HEK293T (cell line): ENCODE measurements at regions not wholly inside any gene's neighbourhood (a gene's known extent, or its start where the extent isn't known, plus 50 kb on each side); places are given as distances from the start of the nearest gene placed in this dataset.

ENCODE experiments used
- CTCF ChIA-PET: fragments of 350-600 bp; formaldehyde crosslinking; extraction: SDS; loops from one replicate; lab custom pipeline; 2021; ENCODE audit warnings: antibody characterized with exemption, inconsistent platforms; lab: Yijun Ruan, JAX
- POLR2A ChIA-PET: fragments of 350-600 bp; formaldehyde crosslinking; extraction: SDS; loops from one replicate; lab custom pipeline; 2020; ENCODE audit warnings: antibody characterized with exemption, inconsistent platforms; lab: Yijun Ruan, JAX
- DNase-seq: peaks from one replicate; pipeline ENCODE4 v3.0.0; 2012; ENCODE audit warnings: mixed read lengths; ENCODE audit errors: extremely low spot score
- ARNT ChIP-seq: fragments of 450-650 bp; IDR thresholded peaks from 2 replicates; pipeline ENCODE4 v1.6.1; 2017; ENCODE audit warnings: mild to moderate bottlenecking
- BHLHE40 ChIP-seq: fragments of 450-650 bp; IDR thresholded peaks from 2 replicates; pipeline ENCODE4 v1.6.1; 2016; ENCODE audit warnings: mild to moderate bottlenecking, moderate library complexity, borderline replicate concordance
- CTBP1 ChIP-seq: fragments of 450-650 bp; IDR thresholded peaks from 2 replicates; pipeline ENCODE4 v1.6.1; 2016; ENCODE audit warnings: borderline replicate concordance
- ELF4 ChIP-seq: fragments of 450-650 bp; IDR thresholded peaks from 2 replicates; pipeline ENCODE4 v1.6.1; 2017; ENCODE audit warnings: antibody characterized with exemption
- FOXA1 ChIP-seq: fragments of 450-650 bp; IDR thresholded peaks from 2 replicates; pipeline ENCODE4 v1.6.1; 2016; ENCODE audit warnings: mild to moderate bottlenecking
- FOXK2 ChIP-seq: fragments of 450-650 bp; IDR thresholded peaks from 2 replicates; pipeline ENCODE4 v1.6.1; 2016; ENCODE audit warnings: mild to moderate bottlenecking
- FOXM1 ChIP-seq: fragments of 450-650 bp; IDR thresholded peaks from 2 replicates; pipeline ENCODE4 v1.6.1; 2017; ENCODE audit warnings: mild to moderate bottlenecking, borderline replicate concordance
- HDGF ChIP-seq: fragments of 450-650 bp; IDR thresholded peaks from 2 replicates; pipeline ENCODE4 v1.6.1; 2017; ENCODE audit warnings: antibody characterized with exemption, borderline replicate concordance
- L3MBTL2 ChIP-seq: fragments of 450-650 bp; conservative IDR thresholded peaks from 2 replicates; pipeline ENCODE4 v1.6.1; 2016; ENCODE audit warnings: mild to moderate bottlenecking
- LEF1 ChIP-seq: fragments of 450-650 bp; IDR thresholded peaks from 2 replicates; pipeline ENCODE4 v1.6.1; 2017; ENCODE audit warnings: mild to moderate bottlenecking, borderline replicate concordance
- NFRKB ChIP-seq: fragments of 450-650 bp; IDR thresholded peaks from 2 replicates; pipeline ENCODE4 v1.6.1; 2016; ENCODE audit warnings: mild to moderate bottlenecking, moderate library complexity
- SP1 ChIP-seq: fragments of 450-650 bp; IDR thresholded peaks from 2 replicates; pipeline ENCODE4 v1.6.1; 2017
- SUZ12 ChIP-seq: fragments of 450-650 bp; IDR thresholded peaks from 2 replicates; pipeline ENCODE4 v1.6.1; 2016; ENCODE audit warnings: mild to moderate bottlenecking
- TARDBP ChIP-seq: fragments of 450-650 bp; IDR thresholded peaks from 2 replicates; pipeline ENCODE4 v1.6.1; 2016
- ZNF384 ChIP-seq: fragments of 450-650 bp; IDR thresholded peaks from 2 replicates; pipeline ENCODE4 v1.6.1; 2016
- TF ChIP-seq, protein P1 (sequence below): fragments of 450-650 bp; IDR thresholded peaks from 2 replicates; pipeline ENCODE4 v1.6.1; 2016

DNA sequence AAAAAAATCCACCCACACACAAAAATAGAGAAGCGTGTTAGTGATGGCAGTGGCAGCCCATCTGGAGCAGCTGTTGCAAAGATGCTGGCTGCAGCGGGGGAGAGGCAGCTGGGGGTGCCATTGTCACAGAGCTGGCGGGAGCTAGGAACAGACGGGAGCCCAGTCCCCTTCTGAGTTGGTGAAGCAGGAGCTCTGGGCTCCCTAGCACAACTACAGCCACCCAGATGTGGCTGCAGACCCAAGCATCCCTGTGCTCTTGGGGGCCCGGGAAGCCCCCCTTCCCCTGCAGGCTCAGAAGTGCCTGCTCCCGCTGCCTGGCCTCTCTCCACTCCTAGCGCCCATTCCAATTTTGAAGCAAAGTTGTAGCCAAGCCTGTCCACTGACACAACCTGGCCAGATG lies 366.6 kb upstream of the MC4R start:
- DNase-seq = no peak
- TF ChIP-seq NFRKB = no peak
- no peak for TF ChIP-seq ELF4
- no peak for TF ChIP-seq LEF1
- no peak for TF ChIP-seq HDGF
- no peak for TF ChIP-seq BHLHE40
- no peak for TF ChIP-seq TARDBP
- TF ChIP-seq SUZ12 = no peak
- CTCF ChIA-PET = no interaction called here
- POLR2A ChIA-PET = no interaction called here

DNA sequence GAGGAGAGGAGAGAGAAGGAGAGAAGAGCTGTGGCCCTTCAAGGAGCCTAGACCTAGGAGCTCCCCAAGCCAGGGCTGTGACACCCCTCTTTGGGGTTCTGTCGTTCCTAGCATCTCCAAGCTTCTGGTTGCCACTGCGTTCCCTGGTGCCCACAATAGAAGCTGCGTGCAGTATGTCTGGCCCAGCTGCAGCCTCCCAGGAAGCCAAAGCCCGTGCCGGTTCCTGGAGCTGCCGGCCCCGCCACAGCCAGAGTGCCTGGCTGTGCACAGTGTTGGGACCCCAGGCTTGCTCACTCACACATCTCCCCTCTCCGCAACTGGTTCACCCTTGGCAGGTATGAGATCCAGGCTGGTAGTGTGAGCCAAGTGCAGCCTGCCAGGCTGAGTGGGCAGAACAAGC lies 367.7 kb upstream of the MC4R start:
- TF ChIP-seq ZNF384 (no peak), HDGF (no peak), CTBP1 (no peak), ELF4 (no peak), ARNT (no peak), SP1 (no peak)
- TF ChIP-seq, protein P1, sequence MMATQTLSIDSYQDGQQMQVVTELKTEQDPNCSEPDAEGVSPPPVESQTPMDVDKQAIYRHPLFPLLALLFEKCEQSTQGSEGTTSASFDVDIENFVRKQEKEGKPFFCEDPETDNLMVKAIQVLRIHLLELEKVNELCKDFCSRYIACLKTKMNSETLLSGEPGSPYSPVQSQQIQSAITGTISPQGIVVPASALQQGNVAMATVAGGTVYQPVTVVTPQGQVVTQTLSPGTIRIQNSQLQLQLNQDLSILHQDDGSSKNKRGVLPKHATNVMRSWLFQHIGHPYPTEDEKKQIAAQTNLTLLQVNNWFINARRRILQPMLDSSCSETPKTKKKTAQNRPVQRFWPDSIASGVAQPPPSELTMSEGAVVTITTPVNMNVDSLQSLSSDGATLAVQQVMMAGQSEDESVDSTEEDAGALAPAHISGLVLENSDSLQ = no peak
- no peak for DNase-seq
- CTCF ChIA-PET = no interaction called here
- POLR2A ChIA-PET = no interaction called here

DNA sequence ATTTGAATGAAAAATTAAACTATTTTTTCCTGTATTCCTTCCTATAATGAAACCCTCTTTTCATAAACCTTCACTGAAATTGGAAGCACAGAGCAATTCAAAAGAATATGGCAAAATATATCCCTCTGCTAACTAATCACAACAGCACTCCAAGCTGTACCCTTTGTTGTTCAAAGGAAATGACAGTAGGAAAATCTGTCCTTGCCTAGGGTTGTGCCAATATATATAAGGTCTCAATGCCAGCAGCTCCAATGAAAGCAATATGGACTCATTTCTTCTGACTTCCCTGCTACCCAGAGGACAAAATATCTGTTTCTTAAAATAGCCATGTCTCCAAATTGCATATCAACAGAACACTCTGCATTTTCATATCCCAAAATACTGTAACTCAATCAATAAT lies 373.9 kb upstream of the MC4R start:
- CTCF ChIA-PET = no interaction called here
- POLR2A ChIA-PET = no interaction called here
- TF ChIP-seq ZNF384 (no peak), BHLHE40 (no peak), HDGF (no peak), FOXM1 (no peak), CTBP1 (no peak), FOXA1 (no peak), SUZ12 (no peak), L3MBTL2 (no peak), LEF1 (no peak), FOXK2 (no peak), ELF4 (no peak), ARNT (no peak), NFRKB (no peak), SP1 (no peak), TARDBP (no peak)
- TF ChIP-seq, protein P1 = no peak
- DNase-seq = no peak

DNA sequence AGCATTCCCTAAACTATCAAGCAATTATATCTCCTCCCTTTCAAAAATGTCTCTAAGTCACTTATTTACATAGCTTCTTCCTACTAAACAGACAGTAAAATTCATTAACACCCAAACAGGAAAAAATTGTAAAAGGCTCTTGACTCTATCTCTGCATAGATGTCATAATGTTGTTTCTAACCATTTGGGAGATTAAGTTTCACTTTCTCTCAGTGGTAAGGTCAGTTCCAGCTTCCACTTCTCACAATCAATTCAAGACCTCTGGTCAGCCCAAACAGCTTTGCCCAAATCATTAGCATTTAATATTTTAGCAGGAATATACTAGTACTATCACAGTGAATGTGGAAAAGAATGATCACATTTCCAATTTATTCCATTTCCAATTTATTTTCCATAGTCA lies 374.3 kb upstream of the MC4R start:
- DNase-seq = no peak
- POLR2A ChIA-PET = no interaction called here
- TF ChIP-seq BHLHE40 (no peak), SUZ12 (no peak), FOXA1 (no peak), FOXM1 (no peak), FOXK2 (no peak), SP1 (no peak), LEF1 (no peak), NFRKB (no peak), ZNF384 (no peak), L3MBTL2 (no peak), ARNT (no peak), TARDBP (no peak), ELF4 (no peak), HDGF (no peak), CTBP1 (no peak)
- TF ChIP-seq, protein P1 = no peak
- CTCF ChIA-PET = no interaction called here

DNA sequence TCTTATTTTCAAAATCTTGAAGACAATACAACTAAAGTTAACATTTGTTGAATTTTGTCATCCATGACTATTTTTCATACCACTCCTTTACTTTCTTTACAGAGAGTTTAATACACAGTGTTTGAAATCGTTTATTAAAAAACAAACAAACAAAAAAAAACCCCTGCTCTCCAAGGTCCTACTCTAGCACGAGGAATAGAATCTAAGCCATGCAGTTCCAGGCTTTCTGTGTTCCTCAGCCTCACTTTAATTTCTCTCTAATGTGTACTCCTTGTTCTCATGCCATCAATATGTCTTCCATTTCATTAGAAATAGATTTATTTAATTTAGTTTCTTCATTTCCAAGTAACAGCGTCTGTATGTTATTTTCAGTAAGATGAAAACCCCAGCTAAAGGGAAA lies 381.2 kb upstream of the MC4R start:
- POLR2A ChIA-PET = no interaction called here
- no peak for DNase-seq

DNA sequence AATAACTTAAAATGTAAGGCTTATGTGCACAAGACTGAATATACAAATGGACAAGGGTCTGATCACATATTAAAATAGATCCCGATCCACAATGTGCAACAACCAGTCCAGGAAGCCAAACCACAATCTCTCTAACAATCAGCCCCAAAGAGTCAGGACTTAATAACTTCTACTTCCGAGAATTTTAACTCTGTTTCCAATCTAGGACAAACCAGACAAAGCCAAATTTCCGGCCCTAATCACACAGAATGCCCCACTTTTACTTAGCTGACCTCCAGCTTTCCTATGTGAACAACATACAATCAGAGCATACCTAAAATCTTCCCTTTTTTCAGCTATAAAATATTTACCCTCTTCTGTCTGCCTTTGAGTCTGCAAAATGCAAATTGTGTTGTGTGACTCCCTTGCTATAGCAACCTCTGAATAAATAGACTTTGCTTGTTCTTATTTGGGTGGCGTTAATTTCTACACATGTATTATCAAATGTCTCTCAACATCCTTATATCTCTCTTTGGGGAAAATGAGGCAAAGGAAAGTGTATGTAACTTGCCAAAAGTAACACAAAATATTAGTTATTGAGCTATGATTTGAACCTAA lies 381.9 kb upstream of the MC4R start:
- CTCF ChIA-PET = no interaction called here
- no peak for DNase-seq
- TF ChIP-seq HDGF (no peak), ARNT (no peak), TARDBP (no peak)
- POLR2A ChIA-PET = no interaction called here

More for the DNA sequence above, 381.2 kb upstream of the MC4R start:
- CTCF ChIA-PET = no interaction called here
- TF ChIP-seq TARDBP (no peak), LEF1 (no peak), CTBP1 (no peak), ARNT (no peak), FOXA1 (no peak), HDGF (no peak), ZNF384 (no peak), FOXM1 (no peak), SP1 (no peak), ELF4 (no peak), SUZ12 (no peak)

DNA sequence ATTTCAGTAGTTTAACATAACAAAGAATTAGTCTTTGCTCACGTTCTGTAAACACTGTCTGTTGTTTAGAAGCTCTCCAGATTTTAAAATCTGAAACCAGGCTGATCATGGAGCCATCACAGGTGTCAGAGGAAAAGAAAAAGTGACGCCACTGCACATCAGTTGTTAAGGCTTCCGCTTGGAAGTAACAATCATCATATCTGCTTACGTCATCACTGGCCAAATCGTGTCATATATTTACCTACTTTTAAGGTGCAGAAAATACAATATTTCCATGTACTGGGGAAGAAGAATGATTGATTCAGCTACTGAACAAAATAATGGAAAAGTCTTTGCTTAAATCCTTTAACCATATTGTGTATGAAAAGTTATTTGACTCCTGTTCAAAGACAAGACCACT lies 382.6 kb upstream of the MC4R start:
- CTCF ChIA-PET = no interaction called here

More for the DNA sequence above, 382.6 kb upstream of the MC4R start:
- TF ChIP-seq LEF1 = no peak
- no peak for TF ChIP-seq BHLHE40
- TF ChIP-seq ELF4 = no peak
- TF ChIP-seq FOXM1 = no peak
- TF ChIP-seq FOXK2 = no peak
- no peak for TF ChIP-seq NFRKB
- TF ChIP-seq SP1 = no peak
- no peak for TF ChIP-seq CTBP1
- TF ChIP-seq HDGF = no peak
- no peak for TF ChIP-seq ARNT
- TF ChIP-seq FOXA1 = no peak
- no peak for TF ChIP-seq SUZ12
- POLR2A ChIA-PET = no interaction called here
- DNase-seq = no peak
